H1 (cell line): ENCODE measurements at regions not wholly inside any gene's neighbourhood (a gene's known extent, or its start where the extent isn't known, plus 50 kb on each side); places are given as distances from the start of the nearest gene placed in this dataset.

Source experiments
- CTCF ChIA-PET: fragments of 300-600 bp; sonication (Branson Sonifier 250); formaldehyde crosslinking; loops from one replicate; lab custom pipeline; 2021; ENCODE audit not compliant: partially characterized antibody; lab: Charles Lee
- POLR2A ChIA-PET: fragments of 300-600 bp; sonication (Branson Sonifier 250); formaldehyde crosslinking; loops from one replicate; lab custom pipeline; 2021; ENCODE audit warnings: inconsistent platforms; ENCODE audit not compliant: partially characterized antibody; lab: Charles Lee
- DNase-seq, 2 experiments: peaks; one replicate each; pipeline versions ENCODE4 v3.0.0 to v3.0.0-alpha.2; 2010 to 2022; ENCODE audit warnings: low spot score in 2 of 2, low read depth in 1 of 2, mixed read lengths in 1 of 2
- FAIRE-seq: peaks from 2 replicates; lab custom pipeline; 2011; peaks lifted over from hg19 to GRCh38; lab: Jason Lieb, UNC
- H2AFZ ChIP-seq: 2 replicates; pipeline ENCODE4 v1.8.1; 2012; ENCODE audit warnings: low read length, inconsistent platforms
- H2AK5ac ChIP-seq: 2 replicates; pipeline ENCODE4 v1.6.1; 2013; ENCODE audit warnings: low read depth, low read length
- H2BK120ac ChIP-seq: replicated peaks from 2 replicates; pipeline ENCODE3; 2013; ENCODE audit warnings: low read depth, low read length, inconsistent platforms
- H2BK12ac ChIP-seq: 2 replicates; pipeline ENCODE4 v1.6.1; 2013; ENCODE audit warnings: low read depth, low read length
- H2BK15ac ChIP-seq: 2 replicates; pipeline ENCODE4 v1.6.1; 2013; ENCODE audit warnings: low read length
- H2BK20ac ChIP-seq: 2 replicates; pipeline ENCODE4 v1.6.1; 2013; ENCODE audit warnings: low read length
- H2BK5ac ChIP-seq: 2 replicates; pipeline ENCODE4 v1.6.1; 2013; ENCODE audit warnings: low read depth, low read length
- H3K14ac ChIP-seq: 2 replicates; pipeline ENCODE4 v1.6.1; 2013; ENCODE audit warnings: inconsistent platforms; ENCODE audit not compliant: insufficient read length
- H3K18ac ChIP-seq: 2 replicates; pipeline ENCODE4 v1.6.1; 2013; ENCODE audit warnings: low read length; ENCODE audit errors: extremely low read depth
- H3K23ac ChIP-seq: 2 replicates; pipeline ENCODE4 v1.6.1; 2013; ENCODE audit warnings: inconsistent platforms; ENCODE audit not compliant: insufficient read length
- H3K23me2 ChIP-seq: 2 replicates; pipeline ENCODE4 v1.6.1; 2013; ENCODE audit warnings: low read depth, low read length
- H3K27ac ChIP-seq: 2 replicates; pipeline ENCODE4 v1.6.1; 2011; ENCODE audit warnings: low read depth, low read length, inconsistent platforms
- H3K27me3 ChIP-seq, 4 experiments: replicated peaks in 1 of 4; 1 replicate in 1 of 4; 2 replicates in 3 of 4; pipeline versions ENCODE4 v1.6.1 to v1.8.1; 2011 to 2013; ENCODE audit warnings: low read length in 3 of 4, mild to moderate bottlenecking in 3 of 4, inconsistent platforms in 2 of 4, mixed read lengths in 2 of 4, moderate library complexity in 1 of 4; ENCODE audit not compliant: control insufficient read depth in 3 of 4, insufficient read depth in 3 of 4; ENCODE audit errors: extremely low read depth in 1 of 4
- H3K36me3 ChIP-seq, 4 experiments: 2 replicates each; pipeline versions ENCODE4 v1.6.1 to v1.8.1; 2011 to 2013; ENCODE audit warnings: mild to moderate bottlenecking in 4 of 4, low read length in 3 of 4, moderate library complexity in 2 of 4, control low read depth in 1 of 4, inconsistent platforms in 1 of 4; ENCODE audit not compliant: insufficient read depth in 4 of 4, control insufficient read depth in 2 of 4
- H3K4ac ChIP-seq: replicated peaks from 2 replicates; pipeline ENCODE3; 2013; ENCODE audit warnings: low read length, low read depth, mixed read lengths, inconsistent platforms; ENCODE audit not compliant: insufficient read length
- H3K4me1 ChIP-seq, 4 experiments: replicated peaks in 1 of 4; 1 replicate in 1 of 4; 2 replicates in 3 of 4; pipeline versions ENCODE4 v1.6.1 to v1.8.1; 2011 to 2013; ENCODE audit warnings: low read length in 3 of 4, inconsistent platforms in 2 of 4, mixed read lengths in 1 of 4; ENCODE audit not compliant: insufficient read depth in 4 of 4, control insufficient read depth in 3 of 4
- H3K4me2 ChIP-seq, 2 experiments: 2 replicates each; pipeline versions ENCODE4 v1.6.1 to v1.8.1; 2011 to 2013; ENCODE audit warnings: low read depth in 2 of 2, low read length in 2 of 2, control low read depth in 1 of 2, inconsistent platforms in 1 of 2, mild to moderate bottlenecking in 1 of 2; ENCODE audit not compliant: insufficient read depth in 1 of 2
- H3K4me3 ChIP-seq, 4 experiments: fragments of 200-600, 300-600 bp in 1 of 4; sonication (generic), shearing (Covaris generic), sonication (Bioruptor Twin) in 1 of 4; 2 replicates each; pipeline versions ENCODE4 v1.5.1 to v1.8.1; 2011 to 2016; ENCODE audit warnings: low read length in 4 of 4, low read depth in 3 of 4, control low read depth in 2 of 4, inconsistent platforms in 2 of 4, mild to moderate bottlenecking in 2 of 4, mixed read lengths in 1 of 4, moderate library complexity in 1 of 4; ENCODE audit not compliant: insufficient read depth in 2 of 4; ENCODE audit errors: extremely low read depth in 1 of 4
- H3K56ac ChIP-seq: replicated peaks from 2 replicates; pipeline ENCODE3; 2013; ENCODE audit warnings: low read depth, mild to moderate bottlenecking, mixed read lengths, low read length, inconsistent platforms; ENCODE audit not compliant: insufficient read length
- H3K79me1 ChIP-seq: 2 replicates; pipeline ENCODE4 v1.6.1; 2013; ENCODE audit warnings: low read depth, low read length, control low read depth
- H3K79me2 ChIP-seq, 2 experiments: 2 replicates each; pipeline versions ENCODE4 v1.6.1 to v1.8.1; 2012 to 2013; ENCODE audit warnings: low read length in 2 of 2, mild to moderate bottlenecking in 2 of 2, inconsistent platforms in 1 of 2; ENCODE audit not compliant: insufficient read depth in 2 of 2, control insufficient read depth in 1 of 2
- H3K9ac ChIP-seq, 4 experiments: replicated peaks in 1 of 4; 1 replicate in 1 of 4; 2 replicates in 3 of 4; pipeline versions ENCODE4 v1.6.1 to v1.8.1; 2011 to 2013; ENCODE audit warnings: low read depth in 3 of 4, low read length in 3 of 4, control low read depth in 2 of 4, mild to moderate bottlenecking in 2 of 4, moderate library complexity in 2 of 4, inconsistent platforms in 1 of 4; ENCODE audit errors: extremely low read depth in 1 of 4
- H3K9me3 ChIP-seq, 2 experiments: 2 replicates each; pipeline versions ENCODE4 v1.6.1 to v1.8.1; 2012 to 2013; ENCODE audit warnings: mild to moderate bottlenecking in 2 of 2, moderate library complexity in 2 of 2, control low read depth in 1 of 2, inconsistent platforms in 1 of 2, low read depth in 1 of 2, low read length in 1 of 2, mixed read lengths in 1 of 2; ENCODE audit not compliant: insufficient read depth in 2 of 2
- H4K20me1 ChIP-seq, 2 experiments: replicated peaks in 1 of 2; 2 replicates each; pipeline versions ENCODE3 to v1.8.1; 2011 to 2013; ENCODE audit warnings: inconsistent platforms in 2 of 2, low read length in 2 of 2, mild to moderate bottlenecking in 1 of 2; ENCODE audit not compliant: insufficient read depth in 2 of 2, control insufficient read depth in 1 of 2
- H4K5ac ChIP-seq: 2 replicates; pipeline ENCODE4 v1.6.1; 2013; ENCODE audit warnings: low read length, low read depth, mixed read lengths, inconsistent platforms; ENCODE audit not compliant: insufficient read length
- H4K8ac ChIP-seq: 2 replicates; pipeline ENCODE4 v1.8.0; 2013; ENCODE audit warnings: mild to moderate bottlenecking, moderate library complexity, low read length, inconsistent platforms; ENCODE audit not compliant: insufficient read depth; ENCODE audit errors: extremely low read depth
- H4K91ac ChIP-seq: replicated peaks from 2 replicates; pipeline ENCODE3; 2013; ENCODE audit warnings: low read length, mixed read lengths, inconsistent platforms; ENCODE audit not compliant: insufficient read length
- EZH2 ChIP-seq: fragments of 200-600 bp; sonication (generic); IDR thresholded peaks from 2 replicates; pipeline ENCODE4 v1.7.1; 2012; ENCODE audit warnings: low read depth, mild to moderate bottlenecking, moderate library complexity, low read length, inconsistent platforms; ENCODE audit not compliant: severe bottlenecking
- GABPA ChIP-seq: IDR thresholded peaks from 2 replicates; pipeline ENCODE4 v1.6.1; 2011; ENCODE audit warnings: mild to moderate bottlenecking, low read length, moderate library complexity, borderline replicate concordance; ENCODE audit not compliant: insufficient read depth
- PHF8 ChIP-seq: fragments of 200-600 bp; sonication (generic); conservative IDR thresholded peaks from 2 replicates; pipeline ENCODE4 v1.7.1; 2012; ENCODE audit warnings: low read depth, mild to moderate bottlenecking, inconsistent platforms, low read length, moderate library complexity
- RBBP5 ChIP-seq: IDR thresholded peaks from 2 replicates; pipeline ENCODE4 v1.7.1; 2012; ENCODE audit warnings: low read depth, mild to moderate bottlenecking, inconsistent platforms, low read length, moderate library complexity, borderline replicate concordance
- RFX5 ChIP-seq: IDR thresholded peaks from 2 replicates; pipeline ENCODE4 v1.6.1; 2011; ENCODE audit warnings: low read depth, low read length, improper control_type of control experiment, borderline replicate concordance
- SIX5 ChIP-seq: IDR thresholded peaks from 2 replicates; pipeline ENCODE4 v1.6.1; 2011; ENCODE audit warnings: mild to moderate bottlenecking, low read depth, low read length
- WGBS, 2 experiments: shearing (Covaris generic) in 1 of 2; methylation state at CpG; one replicate each; pipeline versions ENCODE4 v1.1.6 to v1.1.7; 2013 to 2015; ENCODE audit warnings: low lambda C conversion rate in 2 of 2, mixed read lengths in 2 of 2, inconsistent platforms in 1 of 2, low coverage in 1 of 2, missing lambda C conversion rate in 1 of 2; ENCODE audit not compliant: insufficient replicate concordance in 2 of 2, insufficient coverage in 1 of 2, insufficient read length in 1 of 2; ENCODE audit errors: extremely low coverage in 1 of 2, missing lambda C conversion rate in 1 of 2; 5-methylcytosine and 5-hydroxymethylcytosine counted together

GRCh38 chr16:86429663-86430062 is 80.7 kb upstream of the FOXF1 start:
- no peak overlapping the region for H2AFZ ChIP-seq
- no peak overlapping the region for H4K5ac ChIP-seq
- no peaks in the 10 kb centered on the region for H3K23me2 ChIP-seq
- H2BK12ac ChIP-seq: no peak overlapping the region
- H3K18ac ChIP-seq: no peak overlapping the region
- DNase-seq: no peak
- TF ChIP-seq EZH2 (no peak), RFX5 (no peak), GABPA (no peak), SIX5 (no peak), PHF8 (no peak), RBBP5 (no peak)
- no peak overlapping the region for H4K91ac ChIP-seq
- H3K9ac ChIP-seq: no peak overlapping the region
- no peaks in the 10 kb centered on the region for H3K9me3 ChIP-seq
- peaks cover 0 to 2% (median 0%) of the 10 kb centered on the region in 4 experiments; a peak in 1 of 7 replicates for H3K4me1 ChIP-seq
- no peak overlapping the region for H2BK15ac ChIP-seq
- no peaks in the 10 kb centered on the region for H3K36me3 ChIP-seq
- H3K27ac ChIP-seq: no peak overlapping the region
- no peak overlapping the region for H3K4me3 ChIP-seq
- H3K27me3 ChIP-seq: no peaks in the 10 kb centered on the region; a peak in 1 of 7 replicates
- WGBS, 2 experiments: 91% methylated on average over 13 of the region's 13 CpGs; no CpG with 5 or more reads in 1 of the 2 experiments
- ChIA-PET CTCF (interaction anchor here (1.0 to 1.4 kb wide), 2 partner anchors 11 to 16 kb away, joined by 3 to 4 read pairs; no protein-coding TSS in a partner anchor), POLR2A (no interaction called here)
- H2BK5ac ChIP-seq: no peak overlapping the region
- H4K8ac ChIP-seq: no peak overlapping the region
- H2BK20ac ChIP-seq: no peak overlapping the region
- no peak overlapping the region for H3K56ac ChIP-seq
- FAIRE-seq: no peak
- no peaks in the 10 kb centered on the region for H3K79me2 ChIP-seq
- no peaks in the 10 kb centered on the region for H4K20me1 ChIP-seq
- H3K14ac ChIP-seq: no peak overlapping the region
- H2AK5ac ChIP-seq: no peak overlapping the region
- no peak overlapping the region for H3K23ac ChIP-seq
- H3K4ac ChIP-seq: no peak overlapping the region
- H2BK120ac ChIP-seq: no peak overlapping the region
- no peak overlapping the region for H3K4me2 ChIP-seq
- no peaks in the 10 kb centered on the region for H3K79me1 ChIP-seq
